Ovary (tissue), 7 donors: ENCODE measurements at regions not wholly inside any gene's neighbourhood (a gene's known extent, or its start where the extent isn't known, plus 50 kb on each side); places are given as distances from the start of the nearest gene placed in this dataset.

Source experiments
- DNase-seq, 5 donors: peaks; one replicate each; pipeline ENCODE4 v3.0.0-alpha.2; 2019 to 2020
- H3K27ac ChIP-seq, 2 donors: fragments of 200-600 bp; one replicate each; pipeline versions ENCODE4 v1.5.1 to v1.8.0; 2019 to 2022
- H3K27me3 ChIP-seq: fragments of 200-600 bp; one replicate; pipeline ENCODE4 v1.8.0; 2022
- H3K36me3 ChIP-seq: fragments of 200-600 bp; sonication (generic); one replicate; pipeline ENCODE4 v1.5.1; 2019
- H3K4me1 ChIP-seq: one replicate; pipeline ENCODE4 v1.8.1; 2013; ENCODE audit warnings: mild to moderate bottlenecking, moderate library complexity; ENCODE audit not compliant: insufficient read depth
- H3K4me3 ChIP-seq: fragments of 200-600 bp; sonication (generic); one replicate; pipeline ENCODE4 v1.5.1; 2017
- H3K9me3 ChIP-seq, 2 donors: fragments of 200-600 bp in 1 of 2; sonication (generic) in 1 of 2; one replicate each; pipeline versions ENCODE4 v1.5.1 to v1.8.1; 2013 to 2019; ENCODE audit warnings: mild to moderate bottlenecking in 1 of 2, moderate library complexity in 1 of 2
- EP300 ChIP-seq: sonication (generic); formaldehyde crosslinking; IDR thresholded peaks from one replicate; pipeline ENCODE4 v1.6.1; 2017; ENCODE audit warnings: antibody characterized with exemption
- POLR2A ChIP-seq: fragments of 450-650 bp; IDR thresholded peaks from one replicate; pipeline ENCODE4 v1.6.1; 2017; ENCODE audit warnings: antibody characterized with exemption, mild to moderate bottlenecking, moderate library complexity
- whole genome bisulfite sequencing, 3 donors: extraction: QIAGEN DNeasy Blood & Tissue Kit in 1 of 3; methylation state at CpG; one replicate each; pipeline versions ENCODE4 v1.1.5 to v1.1.7; 2013 to 2017; 5-methylcytosine and 5-hydroxymethylcytosine counted together
- intact Hi-C, 4 donors: fragments of 100-400 bp; cut with DNase I; formaldehyde crosslinking; loops; one replicate each; pipeline versions ENCODE4 v1.11.0 to v1.15.1; 2022 to 2023
- TF ChIP-seq, protein P1 (sequence below), 3 donors: fragments of 450-650 bp in 2 of 3; fragments of 200-600 bp in 1 of 3; IDR thresholded peaks; one replicate each; pipeline versions ENCODE4 v1.5.1 to v1.8.0; 2016 to 2022; ENCODE audit warnings: antibody characterized with exemption in 3 of 3, mild to moderate bottlenecking in 1 of 3
- donor health status: DM: no; HTN: no; CAD: no; lungs with moderate emphysema.
- donor health status: DM: no; HTN: no; CAD: no.
- donor health status: Bipolar disorder and iron deficiency.
- donor health status: DM: no; HTN: no; CAD: no.
- donor health status: DM: yes; HTN: yes; CAD: no.

DNA sequence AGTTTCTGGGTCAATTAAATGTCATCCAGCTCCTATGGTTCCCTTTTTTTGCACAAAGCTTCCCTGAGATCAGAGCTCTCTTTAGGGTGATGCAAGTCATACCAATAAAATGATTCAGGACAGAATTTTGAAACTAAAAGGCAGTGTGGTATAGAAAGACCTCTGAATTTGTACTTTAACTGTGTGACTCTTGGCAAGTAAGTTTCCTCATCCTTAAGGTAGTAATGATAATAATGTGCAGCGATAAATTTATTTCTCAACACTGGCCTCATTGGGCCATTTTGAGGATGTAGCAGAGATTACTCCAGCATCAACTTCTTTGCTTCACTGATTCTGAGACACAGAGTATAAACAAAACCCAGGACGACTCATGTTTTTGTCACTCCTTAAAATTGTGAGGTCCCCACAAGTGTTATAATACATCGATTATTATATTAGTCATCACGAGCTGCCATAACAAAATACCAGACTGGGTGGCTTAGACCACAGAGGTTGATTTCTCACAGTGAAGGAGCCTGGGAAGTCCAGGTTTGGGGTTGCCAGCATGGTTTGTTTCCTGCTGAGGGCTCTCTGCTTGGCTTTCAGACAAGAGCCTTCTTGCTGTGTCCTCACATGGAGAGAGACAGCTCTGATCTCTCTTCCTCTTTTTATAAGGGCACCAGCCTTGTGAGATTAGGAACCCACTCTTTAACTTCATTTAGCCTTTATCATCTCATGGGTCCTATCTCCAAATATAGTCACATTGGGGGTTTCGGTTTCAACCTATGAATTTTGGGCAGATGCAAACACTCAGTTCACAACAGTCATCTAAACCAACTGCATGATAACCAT, 293.0 kb downstream of the ZNF608 start:
- no peak overlapping the region for H3K27ac ChIP-seq
- TF ChIP-seq EP300 (no peak), POLR2A (no peak)
- TF ChIP-seq, protein P1, sequence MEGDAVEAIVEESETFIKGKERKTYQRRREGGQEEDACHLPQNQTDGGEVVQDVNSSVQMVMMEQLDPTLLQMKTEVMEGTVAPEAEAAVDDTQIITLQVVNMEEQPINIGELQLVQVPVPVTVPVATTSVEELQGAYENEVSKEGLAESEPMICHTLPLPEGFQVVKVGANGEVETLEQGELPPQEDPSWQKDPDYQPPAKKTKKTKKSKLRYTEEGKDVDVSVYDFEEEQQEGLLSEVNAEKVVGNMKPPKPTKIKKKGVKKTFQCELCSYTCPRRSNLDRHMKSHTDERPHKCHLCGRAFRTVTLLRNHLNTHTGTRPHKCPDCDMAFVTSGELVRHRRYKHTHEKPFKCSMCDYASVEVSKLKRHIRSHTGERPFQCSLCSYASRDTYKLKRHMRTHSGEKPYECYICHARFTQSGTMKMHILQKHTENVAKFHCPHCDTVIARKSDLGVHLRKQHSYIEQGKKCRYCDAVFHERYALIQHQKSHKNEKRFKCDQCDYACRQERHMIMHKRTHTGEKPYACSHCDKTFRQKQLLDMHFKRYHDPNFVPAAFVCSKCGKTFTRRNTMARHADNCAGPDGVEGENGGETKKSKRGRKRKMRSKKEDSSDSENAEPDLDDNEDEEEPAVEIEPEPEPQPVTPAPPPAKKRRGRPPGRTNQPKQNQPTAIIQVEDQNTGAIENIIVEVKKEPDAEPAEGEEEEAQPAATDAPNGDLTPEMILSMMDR (IDR thresholded peaks at IDR 0.05) = no peak
- H3K9me3 ChIP-seq = no peaks in the 10 kb centered on the region
- H3K36me3 ChIP-seq = no peaks in the 10 kb centered on the region
- no peaks in the 10 kb centered on the region for H3K27me3 ChIP-seq
- intact Hi-C loops = no loop called here
- no peaks in the 10 kb centered on the region for H3K4me1 ChIP-seq
- no peak overlapping the region for H3K4me3 ChIP-seq
- 53 to 77% (median 61%) methylated on average over 5 of the region's 5 CpGs for WGBS, 3 donors
- no peak for DNase-seq

DNA sequence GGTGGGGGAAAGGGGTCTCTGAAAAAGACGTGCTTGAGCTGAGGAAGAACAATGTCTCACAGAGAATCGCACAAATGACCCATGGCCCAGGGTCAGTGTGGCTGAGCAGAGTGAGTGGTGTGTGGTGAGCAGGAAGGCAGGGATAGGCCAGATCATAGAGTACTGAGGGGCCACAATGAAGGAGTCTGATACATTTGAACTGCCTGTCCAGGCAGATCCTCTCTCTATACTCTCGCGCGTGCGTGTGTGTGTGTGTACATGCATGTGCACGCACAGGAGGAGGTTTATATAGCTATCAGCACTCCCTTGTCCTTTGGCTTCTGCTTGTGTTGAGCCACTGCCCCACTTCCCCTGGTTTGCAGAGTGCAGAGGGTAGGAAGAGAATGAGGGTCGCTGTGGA, 294.0 kb downstream of the ZNF608 start:
- no peak for DNase-seq
- WGBS, 3 donors = 96 to 99% (median 97%) methylated on average over 8 of the region's 8 CpGs
- Histone ChIP-seq H3K9me3 (no peaks in the 10 kb centered on the region), H3K36me3 (no peaks in the 10 kb centered on the region), H3K4me1 (no peaks in the 10 kb centered on the region), H3K27ac (no peak overlapping the region), H3K27me3 (no peaks in the 10 kb centered on the region), H3K4me3 (no peak overlapping the region)
- no peak for TF ChIP-seq POLR2A
- TF ChIP-seq EP300 = no peak
- TF ChIP-seq, protein P1 (IDR thresholded peaks at IDR 0.05) = no peak
- intact Hi-C loops = no loop called here

DNA sequence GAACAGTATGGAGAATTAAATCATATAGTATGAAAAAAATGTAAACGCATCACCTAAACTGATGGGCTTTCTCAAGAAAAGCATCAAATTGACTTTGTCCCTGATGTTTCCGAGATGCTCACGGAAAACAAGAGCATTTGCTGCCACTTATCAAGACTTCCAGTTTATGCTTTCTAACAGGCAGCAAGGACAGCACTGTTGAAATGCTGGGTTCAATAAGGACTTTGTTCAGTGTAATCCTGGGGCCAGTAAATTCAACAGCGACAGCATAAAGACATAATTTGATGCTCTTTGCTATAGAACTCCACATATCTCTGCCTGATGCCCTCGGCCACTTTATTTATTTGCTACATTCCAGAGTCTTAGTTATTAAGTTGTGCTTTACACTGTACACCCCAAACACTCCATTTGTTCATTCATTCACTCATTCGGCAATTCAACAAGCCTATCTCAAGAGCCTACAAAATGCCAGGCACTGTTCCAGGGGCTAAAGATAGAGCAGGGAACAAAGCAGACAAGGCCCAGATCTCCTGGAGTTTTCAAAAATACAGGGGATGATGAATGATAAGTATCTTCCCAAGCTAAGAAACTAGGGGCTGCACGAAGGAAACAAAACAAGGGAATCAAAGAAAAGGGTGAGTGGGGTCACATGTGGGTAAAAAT, 294.6 kb downstream of the ZNF608 start:
- Histone ChIP-seq H3K9me3 (no peaks in the 10 kb centered on the region), H3K36me3 (no peaks in the 10 kb centered on the region), H3K4me1 (no peaks in the 10 kb centered on the region), H3K4me3 (no peak overlapping the region), H3K27ac (no peak overlapping the region), H3K27me3 (no peaks in the 10 kb centered on the region)
- TF ChIP-seq EP300 (no peak), POLR2A (no peak)
- TF ChIP-seq, protein P1 (IDR thresholded peaks at IDR 0.05) = no peak
- DNase-seq = no peak
- WGBS, 3 donors = 90 to 96% (median 93%) methylated on average over 7 of the region's 7 CpGs
- intact Hi-C loops = no loop called here

DNA sequence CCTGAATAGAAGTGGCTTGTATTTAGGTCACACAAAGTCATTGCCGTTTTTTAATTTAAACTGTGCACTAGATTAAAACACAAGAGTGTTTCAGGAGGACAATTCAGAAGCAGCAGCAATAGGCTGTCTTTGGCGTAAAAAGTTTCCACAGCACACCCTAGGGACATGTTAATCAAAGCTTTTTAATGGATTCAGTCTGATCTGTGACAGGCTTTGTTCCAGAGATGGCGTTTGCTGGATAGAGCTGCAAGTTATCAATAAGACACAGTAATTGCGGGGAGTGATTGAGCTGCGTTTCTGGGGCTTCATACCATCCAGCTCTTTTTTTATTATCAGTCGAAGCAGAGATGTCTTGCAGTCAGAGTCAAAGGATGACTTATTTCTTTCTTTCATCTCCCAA, 300.3 kb downstream of the ZNF608 start:
- DNase-seq = no peak
- Histone ChIP-seq H3K4me1 (no peaks in the 10 kb centered on the region), H3K36me3 (no peaks in the 10 kb centered on the region), H3K9me3 (no peaks in the 10 kb centered on the region), H3K27ac (no peak overlapping the region), H3K4me3 (no peak overlapping the region), H3K27me3 (no peaks in the 10 kb centered on the region)
- 72 to 76% (median 76%) methylated on average over 6 of the region's 6 CpGs for WGBS, 3 donors
- TF ChIP-seq POLR2A = no peak
- TF ChIP-seq, protein P1 (IDR thresholded peaks at IDR 0.05) = no peak
- no peak for TF ChIP-seq EP300
- intact Hi-C loops = no loop called here
